Thymus (tissue), 11 donors: ENCODE measurements at regions not wholly inside any gene's neighbourhood (a gene's known extent, or its start where the extent isn't known, plus 50 kb on each side); places are given as distances from the start of the nearest gene placed in this dataset.

ENCODE experiments used
- DNase-seq, 9 donors: peaks; one replicate each; pipeline ENCODE4 v3.0.0-alpha.2; 2013; ENCODE audit warnings: low spot score in 9 of 9, low read depth in 6 of 9, missing footprints in 1 of 9
- H3K27ac ChIP-seq, 2 donors: one replicate each; pipeline ENCODE4 v1.5.1; 2013; ENCODE audit warnings: control low read depth in 1 of 2, low read depth in 1 of 2, low read length in 1 of 2, mild to moderate bottlenecking in 1 of 2, moderate library complexity in 1 of 2
- H3K27me3 ChIP-seq, 2 donors: one replicate each; pipeline ENCODE4 v1.5.1; 2013; ENCODE audit warnings: low read length in 1 of 2; ENCODE audit not compliant: control insufficient read depth in 2 of 2, insufficient read depth in 1 of 2
- H3K36me3 ChIP-seq, 2 donors: one replicate each; pipeline ENCODE4 v1.5.1; 2013; ENCODE audit warnings: low read length in 1 of 2, mild to moderate bottlenecking in 1 of 2, moderate library complexity in 1 of 2; ENCODE audit not compliant: control insufficient read depth in 2 of 2, insufficient read depth in 2 of 2
- H3K4me1 ChIP-seq, 2 donors: one replicate each; pipeline ENCODE4 v1.5.1; 2013; ENCODE audit warnings: low read length in 2 of 2; ENCODE audit not compliant: control insufficient read depth in 2 of 2, insufficient read depth in 2 of 2
- H3K4me3 ChIP-seq, 2 donors: one replicate each; pipeline ENCODE4 v1.5.1; 2013; ENCODE audit warnings: low read length in 2 of 2, control low read depth in 1 of 2, mild to moderate bottlenecking in 1 of 2
- H3K9me3 ChIP-seq, 2 donors: one replicate each; pipeline ENCODE4 v1.5.1; 2013; ENCODE audit warnings: low read length in 1 of 2, mild to moderate bottlenecking in 1 of 2; ENCODE audit not compliant: control insufficient read depth in 2 of 2, insufficient read depth in 1 of 2
- WGBS: extraction: QIAGEN DNeasy Blood & Tissue Kit; methylation state at CpG from one replicate; pipeline ENCODE4 v1.1.7; 2013; 5-methylcytosine and 5-hydroxymethylcytosine counted together
- donor health status: healthy.

- Histone ChIP-seq H3K27me3 (no peaks in the 10 kb centered on the region), H3K27ac (no peak overlapping the region), H3K4me3 (no peak overlapping the region), H3K4me1 (no peaks in the 10 kb centered on the region), H3K36me3 (no peaks in the 10 kb centered on the region), H3K9me3 (peaks cover 0 to 4% of the 10 kb centered on the region in 2 donors)
- DNase-seq: no peak
- WGBS: 91% methylated on average over 3 of the region's 3 CpGs
These were observed 128.6 kb downstream of the MAT2B start for GRCh38 chr5:163633926-163634460.

- Histone ChIP-seq H3K4me1 (no peaks in the 10 kb centered on the region), H3K9me3 (no peaks in the 10 kb centered on the region), H3K4me3 (no peak overlapping the region), H3K36me3 (no peaks in the 10 kb centered on the region), H3K27me3 (no peaks in the 10 kb centered on the region), H3K27ac (no peak overlapping the region)
- 93% methylated on average over 2 of the region's 2 CpGs for WGBS
- DNase-seq: no peak
These were observed 130.2 kb downstream of the MAT2B start for GRCh38 chr5:163635631-163636030.

- H3K9me3 ChIP-seq: no peaks in the 10 kb centered on the region
- no peak for DNase-seq
- no peaks in the 10 kb centered on the region for H3K36me3 ChIP-seq
- H3K4me3 ChIP-seq: no peak overlapping the region
- H3K27ac ChIP-seq: no peak overlapping the region
- H3K27me3 ChIP-seq: no peaks in the 10 kb centered on the region
- no peaks in the 10 kb centered on the region for H3K4me1 ChIP-seq
- WGBS: 82% methylated on average over 4 of the region's 4 CpGs
These were observed 137.5 kb downstream of the MAT2B start for GRCh38 chr5:163642904-163643303.

- H3K4me3 ChIP-seq: no peak overlapping the region
- H3K27ac ChIP-seq: no peak overlapping the region
- DNase-seq: no peak
- 91% methylated on average over 5 of the region's 5 CpGs for WGBS
- no peaks in the 10 kb centered on the region for H3K36me3 ChIP-seq
- H3K27me3 ChIP-seq: no peaks in the 10 kb centered on the region
- H3K4me1 ChIP-seq: no peaks in the 10 kb centered on the region
- no peaks in the 10 kb centered on the region for H3K9me3 ChIP-seq
These were observed 140.3 kb downstream of the MAT2B start for GRCh38 chr5:163645421-163646416.

GRCh38 chr5:163649514-163649913 is 144.1 kb downstream of the MAT2B start:
- Histone ChIP-seq H3K4me3 (no peak overlapping the region), H3K27me3 (no peaks in the 10 kb centered on the region), H3K27ac (no peak overlapping the region), H3K4me1 (no peaks in the 10 kb centered on the region), H3K36me3 (no peaks in the 10 kb centered on the region), H3K9me3 (no peaks in the 10 kb centered on the region)
- 89% methylated on average over 2 of the region's 2 CpGs for WGBS
- no peak for DNase-seq

GRCh38 chr5:163653526-163653925 is 148.1 kb downstream of the MAT2B start:
- WGBS: 99% methylated on average over 1 of the region's 1 CpG
- H3K9me3 ChIP-seq: no peaks in the 10 kb centered on the region

GRCh38 chr5:163658702-163659567 is 153.5 kb downstream of the MAT2B start:
- H3K9me3 ChIP-seq: no peaks in the 10 kb centered on the region
- 83% methylated on average over 7 of the region's 7 CpGs for WGBS
- H3K4me1 ChIP-seq: no peaks in the 10 kb centered on the region
- H3K36me3 ChIP-seq: no peaks in the 10 kb centered on the region
- no peaks in the 10 kb centered on the region for H3K27me3 ChIP-seq
- DNase-seq: no peak
- H3K27ac ChIP-seq: no peak overlapping the region
- H3K4me3 ChIP-seq: no peak overlapping the region

More at GRCh38 chr5:163653526-163653925, 148.1 kb downstream of the MAT2B start:
- no peaks in the 10 kb centered on the region for H3K27me3 ChIP-seq
- no peaks in the 10 kb centered on the region for H3K4me1 ChIP-seq
- no peak overlapping the region for H3K4me3 ChIP-seq
- H3K36me3 ChIP-seq: no peaks in the 10 kb centered on the region
- DNase-seq: no peak
- no peak overlapping the region for H3K27ac ChIP-seq

- no peak overlapping the region for H3K27ac ChIP-seq
- H3K4me3 ChIP-seq: no peak overlapping the region
- no peaks in the 10 kb centered on the region for H3K9me3 ChIP-seq
- no peaks in the 10 kb centered on the region for H3K4me1 ChIP-seq
- DNase-seq: no peak
- WGBS: 61% methylated on average over 3 of the region's 3 CpGs
- H3K36me3 ChIP-seq: no peaks in the 10 kb centered on the region
- H3K27me3 ChIP-seq: no peaks in the 10 kb centered on the region
These were observed 154.1 kb downstream of the MAT2B start for GRCh38 chr5:163659568-163659902.

GRCh38 chr5:163660486-163660885 is 155.1 kb downstream of the MAT2B start:
- no peaks in the 10 kb centered on the region for H3K36me3 ChIP-seq
- no peak overlapping the region for H3K27ac ChIP-seq
- no peaks in the 10 kb centered on the region for H3K4me1 ChIP-seq
- no peak for DNase-seq
- H3K4me3 ChIP-seq: no peak overlapping the region
- no peaks in the 10 kb centered on the region for H3K27me3 ChIP-seq
- 91% methylated on average over 1 of the region's 1 CpG for WGBS
- H3K9me3 ChIP-seq: no peaks in the 10 kb centered on the region
